Kidney epithelial cell (primary cell): ENCODE measurements at regions not wholly inside any gene's neighbourhood (a gene's known extent, or its start where the extent isn't known, plus 50 kb on each side); places are given as distances from the start of the nearest gene placed in this dataset.

ENCODE experiments used
- DNase-seq: peaks from one replicate; pipeline ENCODE4 v3.0.0-alpha.2; 2010; ENCODE audit warnings: low read depth
- H3K27me3 ChIP-seq: 2 replicates; pipeline ENCODE4 v1.6.0; 2011; ENCODE audit warnings: low read length; ENCODE audit not compliant: control insufficient read depth, insufficient read depth
- H3K36me3 ChIP-seq: 2 replicates; pipeline ENCODE4 v1.5.1; 2011; ENCODE audit warnings: low read length; ENCODE audit not compliant: control insufficient read depth, insufficient read depth
- H3K4me3 ChIP-seq: 2 replicates; pipeline ENCODE4 v1.5.1; 2011; ENCODE audit warnings: low read depth, mild to moderate bottlenecking, control low read depth, low read length
- TF ChIP-seq, protein P1 (sequence below): IDR thresholded peaks from 2 replicates; pipeline ENCODE4 v1.5.1; 2011; ENCODE audit warnings: mild to moderate bottlenecking, moderate library complexity, low read length, control low read depth, inconsistent platforms; ENCODE audit not compliant: insufficient read depth, poor library complexity, severe bottlenecking

GRCh38 chr9:91106415-91107081 lies 255.2 kb downstream of the AUH start:
- Histone ChIP-seq H3K4me3 (no peak overlapping the region), H3K36me3 (no peaks in the 10 kb centered on the region), H3K27me3 (no peaks in the 10 kb centered on the region)
- DNase-seq = no peak
- TF ChIP-seq, protein P1, sequence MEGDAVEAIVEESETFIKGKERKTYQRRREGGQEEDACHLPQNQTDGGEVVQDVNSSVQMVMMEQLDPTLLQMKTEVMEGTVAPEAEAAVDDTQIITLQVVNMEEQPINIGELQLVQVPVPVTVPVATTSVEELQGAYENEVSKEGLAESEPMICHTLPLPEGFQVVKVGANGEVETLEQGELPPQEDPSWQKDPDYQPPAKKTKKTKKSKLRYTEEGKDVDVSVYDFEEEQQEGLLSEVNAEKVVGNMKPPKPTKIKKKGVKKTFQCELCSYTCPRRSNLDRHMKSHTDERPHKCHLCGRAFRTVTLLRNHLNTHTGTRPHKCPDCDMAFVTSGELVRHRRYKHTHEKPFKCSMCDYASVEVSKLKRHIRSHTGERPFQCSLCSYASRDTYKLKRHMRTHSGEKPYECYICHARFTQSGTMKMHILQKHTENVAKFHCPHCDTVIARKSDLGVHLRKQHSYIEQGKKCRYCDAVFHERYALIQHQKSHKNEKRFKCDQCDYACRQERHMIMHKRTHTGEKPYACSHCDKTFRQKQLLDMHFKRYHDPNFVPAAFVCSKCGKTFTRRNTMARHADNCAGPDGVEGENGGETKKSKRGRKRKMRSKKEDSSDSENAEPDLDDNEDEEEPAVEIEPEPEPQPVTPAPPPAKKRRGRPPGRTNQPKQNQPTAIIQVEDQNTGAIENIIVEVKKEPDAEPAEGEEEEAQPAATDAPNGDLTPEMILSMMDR = no peak

DNA sequence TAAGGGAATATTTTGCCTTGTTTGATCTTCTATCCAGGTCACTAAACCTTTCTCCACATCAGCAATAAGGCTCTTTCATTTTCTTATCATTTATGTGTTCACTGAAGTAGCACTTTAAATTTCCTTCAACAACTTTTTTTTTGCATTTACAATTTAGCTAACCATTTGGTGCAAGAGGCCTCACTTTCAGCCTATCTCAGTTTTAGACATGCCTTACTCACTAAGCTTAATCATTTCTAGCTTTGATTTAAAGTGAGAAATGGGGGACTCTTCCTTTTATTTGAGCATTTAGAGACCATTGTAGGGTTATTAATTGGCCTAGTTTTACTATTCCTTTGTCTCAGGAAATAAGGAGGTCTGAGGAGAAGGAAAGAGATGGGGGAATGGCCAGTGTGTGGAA lies 250.5 kb downstream of the AUH start:
- TF ChIP-seq, protein P1 = no peak
- Histone ChIP-seq H3K36me3 (no peaks in the 10 kb centered on the region), H3K4me3 (no peak overlapping the region), H3K27me3 (no peaks in the 10 kb centered on the region)
- no peak for DNase-seq

DNA sequence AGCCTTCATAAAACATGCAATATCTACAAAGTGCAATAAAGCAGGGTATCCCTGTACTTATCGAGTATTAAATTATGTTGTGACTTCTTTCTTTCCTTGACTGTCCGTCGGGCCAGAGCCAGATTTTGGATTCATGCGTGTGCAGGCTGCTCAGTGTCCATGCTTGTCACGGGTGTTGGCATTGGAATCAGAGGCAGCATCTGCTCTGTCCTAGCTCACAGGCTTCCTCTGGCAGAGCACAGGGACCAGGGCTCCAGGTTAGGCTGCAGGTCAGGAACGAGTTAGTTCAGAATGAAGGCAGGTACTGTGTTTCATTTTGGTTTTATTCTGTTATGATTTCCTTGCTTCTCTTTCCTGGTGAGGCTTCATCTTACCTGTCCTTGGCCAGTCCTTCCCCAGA lies 249.8 kb downstream of the AUH start:
- Histone ChIP-seq H3K27me3 (no peaks in the 10 kb centered on the region), H3K36me3 (no peaks in the 10 kb centered on the region), H3K4me3 (no peak overlapping the region)
- no peak for DNase-seq
- TF ChIP-seq, protein P1 = no peak

- no peaks in the 10 kb centered on the region for H3K36me3 ChIP-seq
- no peak overlapping the region for H3K4me3 ChIP-seq
- H3K27me3 ChIP-seq = no peaks in the 10 kb centered on the region
- TF ChIP-seq, protein P1 = no peak
- DNase-seq = no peak
Measured at GRCh38 chr9:91113016-91113415, 248.7 kb downstream of the AUH start.

DNA sequence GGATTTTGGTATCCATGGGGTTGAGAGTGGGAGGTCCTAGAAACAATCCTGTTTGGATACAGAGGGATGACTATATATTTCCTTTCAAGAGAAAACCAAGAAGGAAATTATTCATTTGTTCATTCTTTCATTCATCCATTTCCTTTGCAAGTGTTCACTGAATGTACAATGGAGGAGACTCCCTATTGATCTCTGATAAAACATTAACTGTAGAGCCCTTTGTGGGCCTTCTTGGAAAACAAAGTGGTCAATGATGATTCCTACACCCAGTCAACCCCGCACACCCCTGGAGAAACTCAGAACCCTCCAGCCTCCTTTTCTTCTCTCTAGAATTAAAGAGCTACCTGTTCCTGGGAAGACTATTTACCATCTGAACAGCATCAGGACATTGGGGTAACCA lies 247.3 kb downstream of the AUH start:
- no peaks in the 10 kb centered on the region for H3K36me3 ChIP-seq

More for the DNA sequence above, 247.3 kb downstream of the AUH start:
- TF ChIP-seq, protein P1 = no peak
- Histone ChIP-seq H3K4me3 (no peak overlapping the region), H3K27me3 (no peaks in the 10 kb centered on the region)
- no peak for DNase-seq
